ENCODE measurements at regions not wholly inside any gene's neighbourhood (a gene's known extent, or its start where the extent isn't known, plus 50 kb on each side); places are given as distances from the start of the nearest gene placed in this dataset.
"Not testable (repeated sequence)": the region's sequence is repeated elsewhere in the genome, so short reads cannot be mapped to it uniquely, and the experiment has no call there.

GRCh38 chr5:112573441-112573840 lies 154.4 kb upstream of the EPB41L4A start:
- no peak for DNase-seq

- DNase-seq: no peak
Observed at GRCh38 chr5:112574536-112574935, 155.5 kb upstream of the EPB41L4A start.

GRCh38 chr5:112576298-112576925 lies 157.3 kb upstream of the EPB41L4A start:
- no peak for DNase-seq

GRCh38 chr5:112579599-112580170 lies 158.0 kb upstream of the APC start:
- DNase-seq: no peak

- DNase-seq: no peak
Observed at GRCh38 chr5:112581811-112582320, 155.8 kb upstream of the APC start.

- no peak for DNase-seq
Observed at GRCh38 chr5:112583166-112583565, 154.5 kb upstream of the APC start.

GRCh38 chr5:112584781-112585180 lies 152.9 kb upstream of the APC start:
- DNase-seq: no peak

GRCh38 chr5:112586596-112587062 lies 151.1 kb upstream of the APC start:
- DNase-seq: no peak

GRCh38 chr5:112590858-112591257 lies 146.8 kb upstream of the APC start:
- DNase-seq: not testable (repeated sequence)

- DNase-seq: no peak
Observed at GRCh38 chr5:112594095-112594850, 143.4 kb upstream of the APC start.

GRCh38 chr5:112594941-112595340 lies 142.7 kb upstream of the APC start:
- no peak for DNase-seq

- no peak for DNase-seq
Observed at GRCh38 chr5:112597831-112598230, 139.9 kb upstream of the APC start.

GRCh38 chr5:112600510-112600909 lies 137.2 kb upstream of the APC start:
- DNase-seq: not testable (repeated sequence)

GRCh38 chr5:112604732-112605630 lies 132.7 kb upstream of the APC start:
- DNase-seq: no peak

GRCh38 chr5:112608975-112609374 lies 128.7 kb upstream of the APC start:
- no peak for DNase-seq

GRCh38 chr5:112612663-112613062 lies 125.0 kb upstream of the APC start:
- DNase-seq: no peak

- DNase-seq: no peak
Observed at GRCh38 chr5:112614285-112614684, 123.4 kb upstream of the APC start.

- no peak for DNase-seq
Observed at GRCh38 chr5:112614986-112615385, 122.7 kb upstream of the APC start.

- no peak for DNase-seq
Observed at GRCh38 chr5:112616812-112617547, 120.7 kb upstream of the APC start.

- no peak for DNase-seq
Observed at GRCh38 chr5:112625246-112625645, 112.4 kb upstream of the APC start.
